Stimulated activated CD8-positive, alpha-beta memory T cell treated with anti-CD3 and anti-CD28 coated beads, Interleukin-7, amount 100 ng/mL, for 4 hours (primary cell): ENCODE measurements at regions not wholly inside any gene's neighbourhood (a gene's known extent, or its start where the extent isn't known, plus 50 kb on each side); places are given as distances from the start of the nearest gene placed in this dataset.

ENCODE experiments used
- DNase-seq, 2 donors: peaks; one replicate each; pipeline ENCODE4 v3.0.0-alpha.2; 2020; ENCODE audit warnings: low read depth in 2 of 2

DNA sequence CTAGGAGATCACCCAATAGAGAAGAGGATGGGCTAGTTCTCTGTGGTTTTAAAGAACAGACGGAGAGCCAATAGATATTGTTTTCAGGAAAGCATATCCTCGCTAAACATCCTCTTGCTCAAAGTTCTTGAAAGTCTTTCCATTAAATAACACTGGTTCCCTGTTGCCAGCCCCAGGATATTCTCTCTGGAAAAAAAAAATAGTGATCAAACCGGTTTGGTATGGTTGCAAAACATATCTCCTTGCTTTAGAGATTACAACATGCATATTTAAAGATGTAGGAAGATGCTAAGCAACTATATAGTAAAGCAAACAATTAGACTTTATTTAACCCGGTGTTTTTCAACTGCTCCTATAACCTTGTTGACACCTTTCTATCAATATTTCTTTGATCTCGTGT lies 211.4 kb downstream of the CMPK2 start:
- no peak for DNase-seq

DNA sequence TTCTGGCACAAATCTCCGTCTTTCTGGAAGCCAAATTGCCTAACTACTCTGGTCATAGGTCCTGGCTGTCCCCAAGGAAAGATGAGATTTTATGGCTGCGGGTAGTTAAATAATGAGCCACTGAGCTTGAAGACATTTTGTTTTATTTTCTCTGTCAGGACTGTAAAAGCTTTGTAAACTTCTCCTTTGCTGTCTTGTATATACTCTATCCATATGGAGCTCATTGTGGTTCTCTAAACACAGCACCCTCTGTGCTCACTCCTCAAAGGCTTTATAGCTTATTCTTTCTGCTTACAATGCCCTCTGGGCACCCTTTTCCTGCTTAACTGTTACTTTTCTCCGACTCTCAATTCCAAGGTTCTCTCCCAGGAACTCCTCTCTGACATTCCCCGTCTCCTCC lies 209.1 kb downstream of the CMPK2 start:
- DNase-seq, result no peak

DNA sequence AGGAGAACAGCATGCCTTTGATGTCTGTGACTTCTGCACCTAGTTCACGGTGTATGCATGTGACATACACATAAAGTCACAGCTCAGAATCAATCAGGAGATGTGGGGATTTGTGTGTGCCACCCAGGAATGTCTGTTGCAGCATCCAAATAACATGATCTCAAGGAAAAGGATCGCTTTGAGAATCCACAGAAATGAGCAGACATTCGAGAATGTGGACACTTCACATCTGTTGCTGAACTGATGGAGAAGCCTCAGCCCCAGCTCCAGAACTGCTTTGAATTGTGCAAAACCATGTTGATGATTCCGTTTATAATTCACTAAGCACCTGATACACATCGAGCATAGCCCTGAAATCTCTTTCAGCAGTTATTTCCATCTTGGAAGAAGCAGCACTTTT lies 208.6 kb downstream of the CMPK2 start:
- DNase-seq, result no peak

DNA sequence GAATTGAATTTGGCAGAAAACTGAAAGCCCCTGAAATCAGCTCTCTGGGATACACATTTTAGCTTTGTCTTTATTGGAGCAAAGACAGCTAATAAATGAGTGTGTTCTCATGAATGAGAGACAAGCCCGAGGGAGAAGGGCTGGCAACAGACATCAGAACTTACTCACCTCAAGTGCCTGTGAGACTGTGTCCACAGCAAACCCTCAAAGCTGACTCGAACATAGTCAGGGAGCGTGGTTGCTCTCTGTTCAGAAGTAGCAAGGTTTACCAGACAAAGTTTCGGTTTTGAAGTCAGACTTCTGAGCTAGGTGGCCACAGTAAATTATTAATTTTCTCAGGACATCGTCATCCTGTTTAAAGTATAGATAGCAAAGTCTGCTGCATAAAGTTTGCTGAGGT lies 207.9 kb downstream of the CMPK2 start:
- DNase-seq, result no peak

- DNase-seq, result no peak
Measured at GRCh38 chr2:6664332-6665061, 201.2 kb downstream of the CMPK2 start.

- no peak for DNase-seq
Measured at GRCh38 chr2:6665093-6666045, 200.3 kb downstream of the CMPK2 start.

GRCh38 chr2:6667326-6667725 lies 198.4 kb downstream of the CMPK2 start:
- DNase-seq, result no peak

- DNase-seq, result no peak
Measured at GRCh38 chr2:6671913-6672312, 193.8 kb downstream of the CMPK2 start.

DNA sequence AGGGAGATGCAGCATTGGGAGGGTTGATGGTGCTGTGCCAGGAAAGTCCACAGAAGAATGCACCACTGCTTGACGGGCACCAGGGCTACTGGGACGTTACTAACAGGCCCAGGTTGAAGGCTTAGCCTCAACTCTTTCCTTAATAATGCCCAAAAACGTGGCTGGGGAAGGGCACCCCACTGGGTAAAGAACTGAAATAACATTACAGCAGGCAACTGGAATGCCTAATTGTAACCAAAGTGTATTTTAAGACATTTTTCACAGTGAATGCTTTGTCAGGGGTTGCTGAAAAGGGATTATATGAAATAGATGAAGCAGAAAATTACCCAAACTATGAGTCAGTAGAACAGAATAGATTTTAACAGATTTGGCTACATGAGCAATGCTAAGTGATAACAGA lies 191.3 kb downstream of the CMPK2 start:
- no peak for DNase-seq

GRCh38 chr2:6675791-6676190 lies 189.9 kb downstream of the CMPK2 start:
- DNase-seq, result no peak

- DNase-seq, result no peak
Measured at GRCh38 chr2:6676241-6676640, 189.5 kb downstream of the CMPK2 start.

DNA sequence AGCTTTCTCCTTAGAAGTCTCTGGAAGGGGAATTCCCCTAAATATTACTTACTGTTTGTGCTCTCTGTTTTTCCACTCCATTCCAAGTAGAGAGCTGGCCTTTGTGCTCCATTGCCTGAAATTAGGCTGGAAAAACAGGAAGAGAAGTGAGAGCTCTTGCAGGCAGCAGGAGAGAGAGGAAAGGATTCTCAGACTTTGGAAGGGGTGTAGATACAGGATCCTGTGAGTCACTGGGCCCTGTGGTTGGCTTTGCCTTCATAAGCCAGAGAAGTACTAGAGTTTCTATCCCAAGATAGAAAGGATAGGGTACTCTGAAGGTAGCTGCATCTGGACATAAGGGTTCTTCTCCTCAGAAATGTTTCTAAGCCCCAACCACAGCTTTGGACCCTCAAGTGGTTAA lies 188.9 kb downstream of the CMPK2 start:
- no peak for DNase-seq

- DNase-seq, result no peak
Measured at GRCh38 chr2:6679471-6679870, 186.2 kb downstream of the CMPK2 start.

DNA sequence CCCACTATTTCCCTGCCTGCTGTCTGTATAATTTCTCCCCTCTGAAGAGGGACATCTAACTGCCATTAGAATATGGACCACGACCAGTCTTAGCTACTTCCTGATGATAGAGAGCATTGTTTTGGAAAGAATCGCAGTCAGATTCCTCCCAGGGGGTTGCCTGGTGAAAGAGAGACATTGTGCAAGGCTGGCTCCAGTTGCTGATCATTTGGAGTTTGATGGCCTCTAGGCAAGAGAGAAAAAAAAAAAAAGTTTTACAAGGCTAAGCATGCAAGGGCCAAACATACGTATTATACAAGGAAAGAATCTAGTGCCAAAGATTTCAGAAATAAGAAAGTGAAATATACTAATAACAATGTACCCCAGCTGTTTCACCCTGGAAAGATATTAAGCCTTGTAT lies 182.2 kb downstream of the CMPK2 start:
- no peak for DNase-seq

DNA sequence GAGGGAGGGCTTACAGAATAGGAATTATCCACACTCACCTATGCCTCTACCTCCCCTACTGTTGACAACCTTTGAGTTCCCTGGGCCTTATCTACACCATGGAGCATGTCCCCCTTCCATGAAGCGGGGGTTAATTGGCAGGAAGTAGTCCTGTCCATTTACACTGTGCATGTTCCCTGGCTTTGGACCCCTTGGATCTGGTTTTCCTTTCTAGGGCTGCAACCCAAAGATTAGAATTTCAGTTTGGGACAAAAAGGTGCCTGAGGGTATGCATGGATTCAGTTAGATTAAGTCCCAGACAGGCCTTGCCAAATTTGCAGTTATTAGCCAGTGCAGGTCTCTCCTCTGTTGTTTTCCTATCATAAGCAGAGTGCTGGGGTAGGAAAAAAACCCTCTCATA lies 180.3 kb downstream of the CMPK2 start:
- DNase-seq, result no peak

- DNase-seq, result no peak
Measured at GRCh38 chr2:6692056-6692455, 173.7 kb downstream of the CMPK2 start.

DNA sequence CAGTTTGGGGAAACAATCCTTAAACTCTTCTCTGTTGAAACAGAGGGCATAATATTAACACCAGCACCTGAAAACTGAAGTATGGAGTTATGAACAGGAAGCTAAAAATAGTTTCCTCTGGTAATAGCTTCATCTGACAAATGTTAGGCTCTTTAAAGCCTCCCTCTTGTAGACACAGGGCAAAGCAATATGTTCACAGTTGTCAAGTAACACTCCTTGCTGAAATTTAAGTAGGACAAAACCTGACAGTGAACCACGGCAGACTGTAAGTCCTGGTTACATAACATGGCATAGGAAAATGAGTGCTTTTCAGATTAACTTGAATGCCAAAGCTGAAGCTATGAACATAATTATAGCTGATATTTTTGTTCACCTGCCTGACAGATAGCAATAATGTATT lies 172.9 kb downstream of the CMPK2 start:
- DNase-seq, result no peak

- DNase-seq, result no peak
Measured at GRCh38 chr2:6694555-6694954, 171.2 kb downstream of the CMPK2 start.

DNA sequence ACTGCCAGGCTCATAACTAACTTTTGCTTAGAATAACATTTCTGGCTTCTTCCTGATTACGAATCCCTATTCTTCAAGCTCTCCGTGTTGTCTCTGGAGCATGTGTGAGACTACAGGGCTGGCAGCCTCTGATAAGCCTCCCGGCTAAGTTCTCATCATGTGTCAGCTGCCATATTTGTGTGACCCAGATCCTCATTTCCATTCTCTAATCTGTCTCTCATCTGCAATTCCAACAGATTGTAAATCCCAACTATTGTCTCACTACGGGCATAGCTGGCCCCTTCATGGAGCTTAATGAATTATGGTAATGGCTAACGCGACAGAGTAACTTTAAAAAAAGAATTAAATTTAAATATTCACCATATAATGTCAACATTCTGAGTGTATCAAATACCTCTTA lies 165.4 kb downstream of the CMPK2 start:
- no peak for DNase-seq

DNA sequence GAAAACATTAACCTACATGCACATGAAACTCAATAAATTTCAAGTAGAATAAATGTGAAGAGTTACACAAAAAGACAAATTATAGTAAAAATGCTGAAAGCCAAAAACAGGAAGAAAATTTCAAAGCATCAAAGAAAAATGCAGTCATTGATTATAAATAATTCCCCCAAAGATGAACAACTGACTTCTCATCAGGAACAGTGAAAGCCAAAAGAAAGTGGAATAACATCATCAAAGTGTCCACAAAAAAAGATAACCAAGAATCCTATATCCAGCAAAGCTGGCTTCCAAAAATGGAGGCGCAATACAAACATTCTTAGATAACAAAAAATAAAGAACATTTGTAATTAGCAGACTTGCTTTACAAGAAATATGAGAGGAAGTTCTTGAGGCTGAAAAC lies 161.6 kb downstream of the CMPK2 start:
- DNase-seq, result no peak

DNA sequence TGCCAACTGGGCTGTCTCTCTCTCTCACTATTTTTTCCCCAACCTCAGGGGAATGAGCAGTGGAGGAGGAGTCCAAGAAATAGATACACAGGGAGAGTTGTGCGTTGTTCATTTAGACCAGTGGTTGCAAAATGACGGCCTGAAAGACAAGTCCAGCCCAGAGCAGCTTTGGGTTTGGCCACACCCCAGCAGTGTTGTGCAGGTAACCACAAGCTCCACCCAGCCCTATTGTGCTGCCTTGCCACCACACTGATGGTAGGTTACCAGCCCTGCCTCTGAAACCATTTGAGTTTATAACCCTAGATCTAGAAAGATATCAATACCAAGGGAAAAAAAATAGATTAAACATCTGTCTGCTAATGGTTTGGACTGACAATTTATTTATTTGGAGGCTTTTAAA lies 144.3 kb downstream of the CMPK2 start:
- DNase-seq, result no peak

DNA sequence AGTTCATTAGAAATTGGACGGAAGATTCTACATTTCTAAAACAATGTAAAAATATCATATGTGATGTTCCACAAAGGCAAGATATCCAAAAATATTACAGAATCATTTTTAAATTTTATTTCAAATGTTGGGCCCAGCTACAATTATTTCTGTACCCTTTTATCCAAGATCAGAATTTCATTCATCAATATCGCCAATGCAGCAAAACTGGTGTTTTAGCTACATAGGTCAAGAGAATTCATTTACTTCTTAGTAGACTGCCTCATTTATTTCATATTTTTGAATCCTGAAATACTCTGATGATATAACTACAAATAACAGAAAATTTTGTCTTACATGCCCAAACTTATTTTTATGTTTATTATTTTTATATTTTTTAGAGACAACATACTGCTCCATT lies 143.1 kb downstream of the CMPK2 start:
- no peak for DNase-seq
